ENCODE measurements at regions not wholly inside any gene's neighbourhood (a gene's known extent, or its start where the extent isn't known, plus 50 kb on each side); places are given as distances from the start of the nearest gene placed in this dataset.

DNA sequence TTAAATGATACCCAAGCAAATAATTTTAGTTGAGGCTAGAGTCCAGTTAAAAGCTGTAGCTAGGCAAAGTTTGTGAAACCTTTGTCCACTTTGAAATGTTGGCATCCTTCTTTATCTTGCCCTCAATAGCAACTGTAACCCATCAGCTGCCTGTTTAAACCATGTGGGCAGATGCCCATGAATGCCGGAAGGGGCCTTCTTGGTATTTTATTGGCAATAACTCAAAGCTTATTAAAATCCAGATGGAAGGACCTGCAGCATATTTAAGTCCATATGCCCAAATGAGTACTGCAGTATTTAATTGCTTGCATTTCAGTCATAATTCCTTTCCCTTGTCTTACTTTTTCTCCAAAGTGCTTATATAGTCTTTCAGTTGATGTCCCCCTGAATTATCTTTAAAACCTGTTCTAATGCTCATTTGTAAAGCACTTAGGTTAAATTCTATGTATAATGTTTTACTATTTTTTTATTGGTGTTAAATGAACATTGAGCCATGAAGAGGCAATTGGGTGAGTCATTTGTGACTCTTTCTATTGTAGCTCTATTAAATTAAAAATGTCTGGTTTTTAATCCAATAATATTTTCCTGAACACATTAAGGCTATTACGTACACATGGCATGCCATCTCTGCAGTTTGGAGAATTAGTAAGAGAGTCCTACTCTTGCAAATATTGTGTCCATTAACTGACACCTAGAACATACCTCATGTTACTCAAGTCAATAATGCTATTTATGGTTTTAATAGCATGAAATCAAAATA lies 225.3 kb downstream of the KCNJ2 start:
- TF ChIP-seq, protein P1, sequence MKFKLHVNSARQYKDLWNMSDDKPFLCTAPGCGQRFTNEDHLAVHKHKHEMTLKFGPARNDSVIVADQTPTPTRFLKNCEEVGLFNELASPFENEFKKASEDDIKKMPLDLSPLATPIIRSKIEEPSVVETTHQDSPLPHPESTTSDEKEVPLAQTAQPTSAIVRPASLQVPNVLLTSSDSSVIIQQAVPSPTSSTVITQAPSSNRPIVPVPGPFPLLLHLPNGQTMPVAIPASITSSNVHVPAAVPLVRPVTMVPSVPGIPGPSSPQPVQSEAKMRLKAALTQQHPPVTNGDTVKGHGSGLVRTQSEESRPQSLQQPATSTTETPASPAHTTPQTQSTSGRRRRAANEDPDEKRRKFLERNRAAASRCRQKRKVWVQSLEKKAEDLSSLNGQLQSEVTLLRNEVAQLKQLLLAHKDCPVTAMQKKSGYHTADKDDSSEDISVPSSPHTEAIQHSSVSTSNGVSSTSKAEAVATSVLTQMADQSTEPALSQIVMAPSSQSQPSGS (IDR thresholded peaks at IDR 0.05; ENCODE audit: low read length), result no peak
- TF ChIP-seq, protein P2, sequence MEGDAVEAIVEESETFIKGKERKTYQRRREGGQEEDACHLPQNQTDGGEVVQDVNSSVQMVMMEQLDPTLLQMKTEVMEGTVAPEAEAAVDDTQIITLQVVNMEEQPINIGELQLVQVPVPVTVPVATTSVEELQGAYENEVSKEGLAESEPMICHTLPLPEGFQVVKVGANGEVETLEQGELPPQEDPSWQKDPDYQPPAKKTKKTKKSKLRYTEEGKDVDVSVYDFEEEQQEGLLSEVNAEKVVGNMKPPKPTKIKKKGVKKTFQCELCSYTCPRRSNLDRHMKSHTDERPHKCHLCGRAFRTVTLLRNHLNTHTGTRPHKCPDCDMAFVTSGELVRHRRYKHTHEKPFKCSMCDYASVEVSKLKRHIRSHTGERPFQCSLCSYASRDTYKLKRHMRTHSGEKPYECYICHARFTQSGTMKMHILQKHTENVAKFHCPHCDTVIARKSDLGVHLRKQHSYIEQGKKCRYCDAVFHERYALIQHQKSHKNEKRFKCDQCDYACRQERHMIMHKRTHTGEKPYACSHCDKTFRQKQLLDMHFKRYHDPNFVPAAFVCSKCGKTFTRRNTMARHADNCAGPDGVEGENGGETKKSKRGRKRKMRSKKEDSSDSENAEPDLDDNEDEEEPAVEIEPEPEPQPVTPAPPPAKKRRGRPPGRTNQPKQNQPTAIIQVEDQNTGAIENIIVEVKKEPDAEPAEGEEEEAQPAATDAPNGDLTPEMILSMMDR (IDR thresholded peaks at IDR 0.05; ENCODE audit: control extremely low read depth in 1 of 3, insufficient read depth in 1 of 3, low read depth in 1 of 3, low read length in 3 of 3), result no peak
- TF ChIP-seq POLR2A (IDR thresholded peaks at IDR 0.05; ENCODE audit: control extremely low read depth in 1 of 2, low read depth in 2 of 2, low read length in 2 of 2), result no peak
- TF ChIP-seq NRF1 (IDR thresholded peaks at IDR 0.05; ENCODE audit: low read depth, low read length), result no peak
- no peak for TF ChIP-seq JUN (IDR thresholded peaks at IDR 0.05; ENCODE audit: low read depth, low read length)
- TF ChIP-seq ASH2L (IDR thresholded peaks at IDR 0.05; ENCODE audit: low read length), result no peak
- TF ChIP-seq EZH2 (IDR thresholded peaks at IDR 0.05; ENCODE audit: low read depth, low read length, severe bottlenecking), result no peak
- no peak for TF ChIP-seq EP300 (IDR thresholded peaks at IDR 0.05; ENCODE audit: borderline replicate concordance in 1 of 2, low read depth in 2 of 2, low read length in 2 of 2)
- no peak for TF ChIP-seq PHF8 (conservative IDR thresholded peaks at IDR 0.05; ENCODE audit: low read depth, low read length)
- TF ChIP-seq POLR2AphosphoS5 (IDR thresholded peaks at IDR 0.05; ENCODE audit: low read depth, low read length), result no peak
- TF ChIP-seq CEBPB (IDR thresholded peaks at IDR 0.05; ENCODE audit: low read depth, low read length), result no peak
- TF ChIP-seq GABPA (IDR thresholded peaks at IDR 0.05; ENCODE audit: borderline replicate concordance, insufficient read depth, low read length), result no peak
- TF ChIP-seq, protein P3, sequence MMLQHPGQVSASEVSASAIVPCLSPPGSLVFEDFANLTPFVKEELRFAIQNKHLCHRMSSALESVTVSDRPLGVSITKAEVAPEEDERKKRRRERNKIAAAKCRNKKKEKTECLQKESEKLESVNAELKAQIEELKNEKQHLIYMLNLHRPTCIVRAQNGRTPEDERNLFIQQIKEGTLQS (IDR thresholded peaks at IDR 0.05; ENCODE audit: insufficient read depth, low read depth, low read length), result no peak
